ENCODE measurements at regions not wholly inside any gene's neighbourhood (a gene's known extent, or its start where the extent isn't known, plus 50 kb on each side); places are given as distances from the start of the nearest gene placed in this dataset. TPM values are rescaled to one million over a fixed set of nuclear protein-coding genes. Genes with fewer than 3 reads are reported as not detected.

Small RNA genes in the stretch of these regions (small RNA-seq; reads per million reads assigned to genes)
- gene AC090502.2 (not detected), gene RF00096 (not detected), gene RNU6-1012P (not detected)

All from urinary bladder (tissue), 1 donor.